ENCODE measurements at regions not wholly inside any gene's neighbourhood (a gene's known extent, or its start where the extent isn't known, plus 50 kb on each side); places are given as distances from the start of the nearest gene placed in this dataset.

- peak; percentile 41 for DNase-seq
Observed at GRCh38 chr1:185645162-185645640, 89.0 kb upstream of the HMCN1 start.

- DNase-seq, result no peak
Observed at GRCh38 chr1:185644531-185644930, 89.7 kb upstream of the HMCN1 start.

- DNase-seq, result no peak
Observed at GRCh38 chr1:185636848-185637247, 97.3 kb upstream of the HMCN1 start.

- DNase-seq, result no peak
Observed at GRCh38 chr1:185634704-185635103, 99.5 kb upstream of the HMCN1 start.

GRCh38 chr1:185632659-185633423 lies 101.3 kb upstream of the HMCN1 start:
- DNase-seq, result peak; percentile 57

- DNase-seq, result no peak
Observed at GRCh38 chr1:185631843-185632242, 102.3 kb upstream of the HMCN1 start.

- no peak for DNase-seq
Observed at GRCh38 chr1:185627761-185628501, 106.3 kb upstream of the HMCN1 start.

GRCh38 chr1:185627171-185627570 lies 107.0 kb upstream of the HMCN1 start:
- no peak for DNase-seq

GRCh38 chr1:185626344-185626743 lies 107.8 kb upstream of the HMCN1 start:
- DNase-seq, result no peak

GRCh38 chr1:185610954-185611353 lies 123.2 kb upstream of the HMCN1 start:
- DNase-seq, result no peak

- no peak for DNase-seq
Observed at GRCh38 chr1:185608177-185608576, 126.0 kb upstream of the HMCN1 start.

- no peak for DNase-seq
Observed at GRCh38 chr1:185603158-185603557, 131.0 kb upstream of the HMCN1 start.

GRCh38 chr1:185601189-185601588 lies 133.0 kb upstream of the HMCN1 start:
- no peak for DNase-seq

- DNase-seq, result no peak
Observed at GRCh38 chr1:185600641-185601040, 133.6 kb upstream of the HMCN1 start.

GRCh38 chr1:185598332-185598731 lies 135.9 kb upstream of the HMCN1 start:
- DNase-seq, result no peak

GRCh38 chr1:185595835-185596667 lies 138.1 kb upstream of the HMCN1 start:
- no peak for DNase-seq

GRCh38 chr1:185594786-185595410 lies 139.3 kb upstream of the HMCN1 start:
- no peak for DNase-seq

- DNase-seq, result no peak
Observed at GRCh38 chr1:185593271-185593670, 140.9 kb upstream of the HMCN1 start.

GRCh38 chr1:185585770-185586169 lies 148.4 kb upstream of the HMCN1 start:
- peak; percentile 33 for DNase-seq

- DNase-seq, result peak; percentile 16
Observed at GRCh38 chr1:185581961-185582725, 152.0 kb upstream of the HMCN1 start.

GRCh38 chr1:185581020-185581419 lies 153.2 kb upstream of the HMCN1 start:
- DNase-seq, result no peak

GRCh38 chr1:185578293-185578692 lies 155.9 kb upstream of the HMCN1 start:
- no peak for DNase-seq

Measured in NCI-H226 (cell line).